RWPE2 (cell line): ENCODE measurements at regions not wholly inside any gene's neighbourhood (a gene's known extent, or its start where the extent isn't known, plus 50 kb on each side); places are given as distances from the start of the nearest gene placed in this dataset.

ENCODE experiments used
- ATAC-seq: fragments of 200-7000 bp; cut with Tn5 transposase; 3 replicates; pipeline ENCODE4 v1.9.1; 2021; ENCODE audit warnings: low read depth
- DNase-seq: peaks from one replicate; pipeline ENCODE4 v3.0.0-alpha.2; 2020; ENCODE audit warnings: low spot score
- H3K27ac ChIP-seq: fragments of 450-650 bp; 2 replicates; pipeline ENCODE4 v1.5.1; 2017; ENCODE audit warnings: mild to moderate bottlenecking; ENCODE audit not compliant: poor library complexity, severe bottlenecking
- H3K27me3 ChIP-seq: fragments of 250-450 bp; sonication (Bioruptor Pico); 2 replicates; pipeline ENCODE4 v1.5.1; 2021; ENCODE audit warnings: mild to moderate bottlenecking, moderate library complexity; ENCODE audit not compliant: insufficient read depth, poor library complexity, severe bottlenecking
- H3K36me3 ChIP-seq: fragments of 250-450 bp; sonication (Bioruptor Pico); 2 replicates; pipeline ENCODE4 v1.5.1; 2020; ENCODE audit warnings: low read depth, mild to moderate bottlenecking, moderate library complexity
- H3K4me1 ChIP-seq: fragments of 250-450 bp; sonication (Bioruptor Pico); 2 replicates; pipeline ENCODE4 v1.5.1; 2021; ENCODE audit warnings: mild to moderate bottlenecking, moderate library complexity; ENCODE audit not compliant: insufficient read depth, poor library complexity, severe bottlenecking
- H3K4me3 ChIP-seq: fragments of 250-450 bp; sonication (Bioruptor Pico); 2 replicates; pipeline ENCODE4 v1.5.1; 2021; ENCODE audit warnings: mild to moderate bottlenecking, moderate library complexity; ENCODE audit not compliant: severe bottlenecking
- H3K9me3 ChIP-seq: fragments of 250-450 bp; sonication (Bioruptor Pico); 2 replicates; pipeline ENCODE4 v1.5.1; 2021; ENCODE audit warnings: mild to moderate bottlenecking, moderate library complexity; ENCODE audit not compliant: severe bottlenecking
- CTCF ChIP-seq: fragments of 450-650 bp; IDR thresholded peaks from one replicate; pipeline ENCODE4 v1.5.1; 2017; ENCODE audit warnings: mild to moderate bottlenecking, moderate library complexity; ENCODE audit not compliant: poor library complexity, severe bottlenecking

- H3K4me3 ChIP-seq: no peak overlapping the region
- no peaks in the 10 kb centered on the region for H3K4me1 ChIP-seq
- DNase-seq (no peak), ATAC-seq (no peak)
- no peak overlapping the region for H3K27ac ChIP-seq
- no peaks in the 10 kb centered on the region for H3K27me3 ChIP-seq
- TF ChIP-seq CTCF: no peak
- no peaks in the 10 kb centered on the region for H3K9me3 ChIP-seq
- H3K36me3 ChIP-seq: no peaks in the 10 kb centered on the region
These were observed 575.7 kb downstream of the NPHP4 start for GRCh38 chr1:5416518-5416917.

- H3K27ac ChIP-seq: no peak overlapping the region
- TF ChIP-seq CTCF: no peak
- H3K36me3 ChIP-seq: no peaks in the 10 kb centered on the region
- no peak for DNase-seq
- no peak for ATAC-seq
- no peaks in the 10 kb centered on the region for H3K27me3 ChIP-seq
- H3K4me3 ChIP-seq: no peak overlapping the region
- no peaks in the 10 kb centered on the region for H3K9me3 ChIP-seq
- H3K4me1 ChIP-seq: no peaks in the 10 kb centered on the region
These were observed 576.6 kb downstream of the NPHP4 start for GRCh38 chr1:5415606-5416005.

GRCh38 chr1:5410652-5411051, 581.6 kb downstream of the NPHP4 start:
- DNase-seq: no peak
- no peak for TF ChIP-seq CTCF

GRCh38 chr1:5408401-5408800, 583.8 kb downstream of the NPHP4 start:
- H3K27me3 ChIP-seq: no peaks in the 10 kb centered on the region
- no peak overlapping the region for H3K27ac ChIP-seq
- H3K36me3 ChIP-seq: no peaks in the 10 kb centered on the region
- H3K9me3 ChIP-seq: no peaks in the 10 kb centered on the region
- ATAC-seq: no peak
- no peaks in the 10 kb centered on the region for H3K4me1 ChIP-seq
- DNase-seq: no peak
- no peak overlapping the region for H3K4me3 ChIP-seq
- no peak for TF ChIP-seq CTCF

More at GRCh38 chr1:5410652-5411051, 581.6 kb downstream of the NPHP4 start:
- H3K36me3 ChIP-seq: no peaks in the 10 kb centered on the region
- H3K4me3 ChIP-seq: no peak overlapping the region
- no peak for ATAC-seq
- no peak overlapping the region for H3K27ac ChIP-seq
- no peaks in the 10 kb centered on the region for H3K27me3 ChIP-seq
- no peaks in the 10 kb centered on the region for H3K9me3 ChIP-seq
- H3K4me1 ChIP-seq: no peaks in the 10 kb centered on the region

- no peak for TF ChIP-seq CTCF
- no peak overlapping the region for H3K4me3 ChIP-seq
- H3K9me3 ChIP-seq: no peaks in the 10 kb centered on the region
- DNase-seq (no peak), ATAC-seq (no peak)
- no peak overlapping the region for H3K27ac ChIP-seq
- H3K4me1 ChIP-seq: no peaks in the 10 kb centered on the region
- no peaks in the 10 kb centered on the region for H3K36me3 ChIP-seq
- H3K27me3 ChIP-seq: no peaks in the 10 kb centered on the region
These were observed 587.0 kb downstream of the NPHP4 start for GRCh38 chr1:5405263-5405662.
